ENCODE measurements at regions not wholly inside any gene's neighbourhood (a gene's known extent, or its start where the extent isn't known, plus 50 kb on each side); places are given as distances from the start of the nearest gene placed in this dataset.

DNA sequence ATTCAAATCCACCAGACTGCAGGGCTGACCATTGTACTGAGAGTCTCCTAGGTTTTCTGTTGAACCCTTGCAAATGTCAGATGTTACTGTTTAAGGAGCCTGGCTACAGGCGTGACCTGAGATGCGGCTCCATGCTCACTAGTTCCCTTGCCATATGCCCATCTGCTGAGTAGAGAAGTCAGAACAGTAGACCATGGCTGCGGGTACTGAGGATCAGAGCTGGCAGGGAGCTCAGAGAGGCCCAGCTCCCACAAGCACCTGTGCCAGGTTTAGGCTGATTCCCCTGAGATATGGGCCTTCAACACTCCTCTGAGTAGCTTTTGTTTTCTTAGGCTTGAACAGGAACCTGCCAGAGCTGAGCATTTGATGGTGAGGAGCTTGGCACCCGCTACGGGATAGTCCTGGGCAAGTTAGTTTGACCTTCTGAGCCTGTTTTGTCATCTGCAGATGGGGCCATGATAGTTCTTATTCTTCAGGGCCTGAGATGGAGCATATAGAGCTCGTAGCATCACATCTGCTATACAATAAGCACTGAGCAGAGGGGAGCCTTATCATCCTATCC is 83.7 kb downstream of the BOD1 start:
- TF ChIP-seq, protein P1, sequence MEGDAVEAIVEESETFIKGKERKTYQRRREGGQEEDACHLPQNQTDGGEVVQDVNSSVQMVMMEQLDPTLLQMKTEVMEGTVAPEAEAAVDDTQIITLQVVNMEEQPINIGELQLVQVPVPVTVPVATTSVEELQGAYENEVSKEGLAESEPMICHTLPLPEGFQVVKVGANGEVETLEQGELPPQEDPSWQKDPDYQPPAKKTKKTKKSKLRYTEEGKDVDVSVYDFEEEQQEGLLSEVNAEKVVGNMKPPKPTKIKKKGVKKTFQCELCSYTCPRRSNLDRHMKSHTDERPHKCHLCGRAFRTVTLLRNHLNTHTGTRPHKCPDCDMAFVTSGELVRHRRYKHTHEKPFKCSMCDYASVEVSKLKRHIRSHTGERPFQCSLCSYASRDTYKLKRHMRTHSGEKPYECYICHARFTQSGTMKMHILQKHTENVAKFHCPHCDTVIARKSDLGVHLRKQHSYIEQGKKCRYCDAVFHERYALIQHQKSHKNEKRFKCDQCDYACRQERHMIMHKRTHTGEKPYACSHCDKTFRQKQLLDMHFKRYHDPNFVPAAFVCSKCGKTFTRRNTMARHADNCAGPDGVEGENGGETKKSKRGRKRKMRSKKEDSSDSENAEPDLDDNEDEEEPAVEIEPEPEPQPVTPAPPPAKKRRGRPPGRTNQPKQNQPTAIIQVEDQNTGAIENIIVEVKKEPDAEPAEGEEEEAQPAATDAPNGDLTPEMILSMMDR (IDR thresholded peaks at IDR 0.05; ENCODE audit: insufficient read depth, low read length, severe bottlenecking): no peak
- no peak for DNase-seq (ENCODE audit: low read depth)
- Histone ChIP-seq H3K36me3 (ENCODE audit: control insufficient read depth, insufficient read depth, low read length) (no peaks in the 10 kb centered on the region), H3K27me3 (ENCODE audit: control insufficient read depth, insufficient read depth, low read length) (no peaks in the 10 kb centered on the region), H3K4me3 (ENCODE audit: low read depth, low read length) (no peak overlapping the region)
- FAIRE-seq: no peak

DNA sequence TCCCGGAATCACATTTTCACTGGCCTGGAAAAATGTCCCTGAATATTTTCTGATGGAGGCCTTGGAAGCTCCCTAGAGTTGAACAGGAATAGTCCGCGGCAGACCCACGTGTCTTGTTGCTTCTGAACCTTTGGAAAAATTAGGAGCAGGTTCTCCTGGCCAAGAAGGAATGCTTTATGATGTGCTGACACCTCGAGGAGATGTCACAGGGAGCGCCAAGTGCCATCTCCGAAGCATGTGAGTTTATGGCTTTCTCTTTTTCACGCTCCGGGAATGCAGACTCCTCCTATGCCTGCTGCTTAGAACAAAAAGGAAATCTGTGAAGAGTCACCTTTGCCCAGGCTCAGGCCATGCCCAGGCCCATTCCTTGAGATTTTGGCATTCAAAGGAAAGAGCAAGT is 84.6 kb downstream of the BOD1 start:
- TF ChIP-seq, protein P1 (IDR thresholded peaks at IDR 0.05; ENCODE audit: insufficient read depth, low read length, severe bottlenecking): no peak
- FAIRE-seq (no peak), DNase-seq (ENCODE audit: low read depth) (no peak)

DNA sequence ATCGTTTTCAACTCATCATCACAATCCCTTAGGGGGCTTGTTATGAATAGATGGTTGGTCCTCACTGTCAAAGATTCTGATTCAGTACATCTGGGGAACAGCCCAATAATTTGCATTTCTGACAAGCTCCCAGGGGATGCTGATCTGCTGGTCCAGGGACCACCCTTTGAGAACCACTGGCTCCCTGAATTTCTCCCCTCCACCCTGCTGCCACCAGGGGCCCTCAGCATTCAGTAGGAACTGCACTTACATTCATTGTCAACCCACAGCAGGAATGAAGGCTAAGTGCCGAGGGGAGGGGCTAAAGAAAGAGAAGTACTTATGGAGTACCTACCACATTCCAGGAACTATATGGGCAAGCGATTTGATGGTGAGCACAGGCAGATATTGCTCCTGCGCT is 85.9 kb downstream of the BOD1 start:
- FAIRE-seq: no peak
- TF ChIP-seq, protein P1 (IDR thresholded peaks at IDR 0.05; ENCODE audit: insufficient read depth, low read length, severe bottlenecking): no peak
- DNase-seq (ENCODE audit: low read depth): peak; percentile 3
- Histone ChIP-seq H3K36me3 (ENCODE audit: control insufficient read depth, insufficient read depth, low read length) (no peaks in the 10 kb centered on the region), H3K27me3 (ENCODE audit: control insufficient read depth, insufficient read depth, low read length) (no peaks in the 10 kb centered on the region), H3K4me3 (ENCODE audit: low read depth, low read length) (no peak overlapping the region)

More for the DNA sequence above, 84.6 kb downstream of the BOD1 start:
- Histone ChIP-seq H3K36me3 (ENCODE audit: control insufficient read depth, insufficient read depth, low read length) (no peaks in the 10 kb centered on the region), H3K27me3 (ENCODE audit: control insufficient read depth, insufficient read depth, low read length) (no peaks in the 10 kb centered on the region), H3K4me3 (ENCODE audit: low read depth, low read length) (no peak overlapping the region)

DNA sequence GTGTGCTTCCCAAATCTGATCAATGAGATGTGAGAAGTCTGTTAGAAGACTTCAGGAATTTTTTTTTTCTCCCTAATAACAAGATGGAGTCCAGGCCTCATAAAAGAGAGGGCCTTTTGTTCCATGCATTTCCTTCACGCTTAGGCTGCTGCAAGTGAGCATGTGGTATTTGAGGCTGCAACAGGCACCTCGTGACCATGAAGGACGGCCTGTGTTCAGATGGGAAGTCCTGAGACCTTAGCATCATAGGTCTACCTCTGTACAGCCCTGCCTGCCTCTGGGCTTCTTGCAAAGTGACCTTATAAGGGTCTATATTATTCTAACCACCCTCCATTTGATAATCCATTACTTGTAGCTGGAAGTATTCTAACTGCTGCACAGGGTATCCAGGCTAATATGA is 86.6 kb downstream of the BOD1 start:
- Histone ChIP-seq H3K4me3 (ENCODE audit: low read depth, low read length) (no peak overlapping the region), H3K36me3 (ENCODE audit: control insufficient read depth, insufficient read depth, low read length) (no peaks in the 10 kb centered on the region), H3K27me3 (ENCODE audit: control insufficient read depth, insufficient read depth, low read length) (no peaks in the 10 kb centered on the region)
- DNase-seq (ENCODE audit: low read depth): no peak
- TF ChIP-seq, protein P1 (IDR thresholded peaks at IDR 0.05; ENCODE audit: insufficient read depth, low read length, severe bottlenecking): no peak
- FAIRE-seq: no peak

DNA sequence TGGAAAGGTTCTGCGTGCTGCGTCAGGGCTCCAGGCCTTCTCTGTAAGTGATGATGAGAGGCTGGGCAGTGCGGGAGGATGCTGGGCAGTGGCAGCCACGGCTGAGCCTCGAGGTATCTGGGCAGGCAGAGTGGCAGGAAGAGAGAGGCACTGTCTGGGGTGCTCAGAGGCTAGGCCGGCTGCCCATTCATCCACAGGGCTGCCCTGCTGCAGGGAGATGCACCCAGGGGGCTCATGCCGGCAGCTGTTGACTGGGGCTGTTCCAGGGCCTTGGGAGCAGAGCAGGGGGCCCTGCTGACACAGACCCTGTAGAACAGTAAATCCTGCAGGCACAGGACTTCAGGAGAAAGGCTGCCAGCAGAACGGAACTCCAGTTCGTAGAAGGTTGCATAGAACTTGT is 88.8 kb downstream of the BOD1 start:
- Histone ChIP-seq H3K36me3 (ENCODE audit: control insufficient read depth, insufficient read depth, low read length) (no peaks in the 10 kb centered on the region), H3K27me3 (ENCODE audit: control insufficient read depth, insufficient read depth, low read length) (no peaks in the 10 kb centered on the region), H3K4me3 (ENCODE audit: low read depth, low read length) (no peak overlapping the region)
- TF ChIP-seq, protein P1 (IDR thresholded peaks at IDR 0.05; ENCODE audit: insufficient read depth, low read length, severe bottlenecking): no peak
- FAIRE-seq: no peak
- no peak for DNase-seq (ENCODE audit: low read depth)

DNA sequence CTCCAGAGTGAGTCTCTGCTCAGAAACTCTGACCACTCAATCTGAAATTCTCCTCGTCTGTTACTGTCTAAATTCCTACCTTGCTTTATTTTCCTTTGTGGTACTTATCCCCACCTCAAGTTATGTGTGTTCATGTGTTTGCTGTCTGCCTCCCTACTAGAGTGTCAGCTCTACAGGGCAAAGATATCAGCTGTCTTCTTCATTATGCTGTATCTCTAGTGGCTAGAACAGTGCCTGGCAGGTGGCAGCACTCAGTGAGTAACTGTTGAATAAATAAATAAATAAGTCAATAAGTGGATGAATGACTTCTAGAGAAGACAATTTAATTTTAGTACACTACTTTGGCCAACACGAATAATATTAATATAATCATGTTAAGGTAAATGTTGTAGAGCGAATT is 92.3 kb downstream of the BOD1 start:
- Histone ChIP-seq H3K4me3 (ENCODE audit: low read depth, low read length) (no peak overlapping the region), H3K36me3 (ENCODE audit: control insufficient read depth, insufficient read depth, low read length) (no peaks in the 10 kb centered on the region), H3K27me3 (ENCODE audit: control insufficient read depth, insufficient read depth, low read length) (no peaks in the 10 kb centered on the region)
- no peak for DNase-seq (ENCODE audit: low read depth)
- FAIRE-seq: no peak
- TF ChIP-seq, protein P1 (IDR thresholded peaks at IDR 0.05; ENCODE audit: insufficient read depth, low read length, severe bottlenecking): no peak
